ENCODE measurements at regions not wholly inside any gene's neighbourhood (a gene's known extent, or its start where the extent isn't known, plus 50 kb on each side); places are given as distances from the start of the nearest gene placed in this dataset.

DNA sequence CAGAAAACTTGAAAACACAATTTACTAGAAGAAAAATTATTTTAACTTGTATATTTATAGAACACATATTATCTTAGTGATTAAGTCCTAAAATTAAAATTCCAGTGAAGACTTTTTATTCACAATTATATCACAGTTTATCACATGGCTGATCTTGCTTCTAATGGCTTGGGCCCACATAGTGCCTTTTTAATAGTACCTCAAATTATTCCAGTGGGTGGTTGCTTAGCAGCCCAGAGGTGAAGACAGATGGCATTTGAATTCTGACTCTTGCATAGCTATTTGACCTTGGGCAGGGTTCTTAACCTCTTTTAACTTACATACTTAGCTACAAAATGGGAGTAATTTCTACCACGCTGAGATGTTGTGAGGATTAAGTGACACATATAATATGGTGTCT, 214.7 kb upstream of the SGO1 start:
- Histone ChIP-seq H3K9me3 (ENCODE audit: control insufficient read depth, insufficient read depth, low read depth, low read length) (no peaks in the 10 kb centered on the region), H3K27ac (ENCODE audit: low read length) (no peak overlapping the region), H3K27me3 (ENCODE audit: control insufficient read depth, insufficient read depth, low read length) (no peaks in the 10 kb centered on the region), H3K36me3 (ENCODE audit: control insufficient read depth, insufficient read depth, low read length) (no peaks in the 10 kb centered on the region), H3K4me1 (ENCODE audit: control insufficient read depth, insufficient read depth, low read length) (no peaks in the 10 kb centered on the region), H3K4me3 (ENCODE audit: low read depth in 2 of 2, low read length in 2 of 2) (no peak overlapping the region)
- no peak for DNase-seq (ENCODE audit: low read depth, low spot score)
- ChIA-PET CTCF (no interaction called here), POLR2A (no interaction called here)
- no TSS peak for BruUV-seq (replicated peaks)
- no peak for ATAC-seq
- in situ Hi-C loops (cut with HindIII; ENCODE audit: low pct_unique_long_range_greater_than_20kb, low sequenced_read_pairs): no loop called here
- TF ChIP-seq REST (IDR thresholded peaks at IDR 0.05; ENCODE audit: insufficient read depth in 1 of 2, low read depth in 2 of 2, low read length in 1 of 2): no peak
- no peak for TF ChIP-seq SIN3A (IDR thresholded peaks at IDR 0.05; ENCODE audit: borderline replicate concordance, insufficient read depth, low read depth, low read length)
- TF ChIP-seq POLR2AphosphoS5 (IDR thresholded peaks at IDR 0.05; ENCODE audit: low read depth, low read length): no peak
- TF ChIP-seq TCF7L2 (IDR thresholded peaks at IDR 0.05; ENCODE audit: low read depth, low read length): no peak
- no peak for TF ChIP-seq CTCF (IDR thresholded peaks at IDR 0.05)
- intact Hi-C loops (cut with micrococcal nuclease; ENCODE audit: unreplicated experiment): no loop called here

- Histone ChIP-seq H3K4me1 (ENCODE audit: control insufficient read depth, insufficient read depth, low read length) (no peaks in the 10 kb centered on the region), H3K4me3 (ENCODE audit: low read depth in 2 of 2, low read length in 2 of 2) (no peak overlapping the region), H3K27ac (ENCODE audit: low read length) (no peak overlapping the region), H3K9me3 (ENCODE audit: control insufficient read depth, insufficient read depth, low read depth, low read length) (no peaks in the 10 kb centered on the region), H3K36me3 (ENCODE audit: control insufficient read depth, insufficient read depth, low read length) (no peaks in the 10 kb centered on the region), H3K27me3 (ENCODE audit: control insufficient read depth, insufficient read depth, low read length) (no peaks in the 10 kb centered on the region)
- intact Hi-C loops (cut with micrococcal nuclease; ENCODE audit: unreplicated experiment): no loop called here
- ChIA-PET CTCF (no interaction called here), POLR2A (no interaction called here)
- in situ Hi-C loops (cut with HindIII; ENCODE audit: low pct_unique_long_range_greater_than_20kb, low sequenced_read_pairs): no loop called here
- DNase-seq (ENCODE audit: low read depth, low spot score) (no peak), ATAC-seq (no peak)
- TF ChIP-seq REST (IDR thresholded peaks at IDR 0.05; ENCODE audit: insufficient read depth in 1 of 2, low read depth in 2 of 2, low read length in 1 of 2): no peak
- no peak for TF ChIP-seq POLR2AphosphoS5 (IDR thresholded peaks at IDR 0.05; ENCODE audit: low read depth, low read length)
- TF ChIP-seq TCF7L2 (IDR thresholded peaks at IDR 0.05; ENCODE audit: low read depth, low read length): no peak
- no peak for TF ChIP-seq SIN3A (IDR thresholded peaks at IDR 0.05; ENCODE audit: borderline replicate concordance, insufficient read depth, low read depth, low read length)
- no peak for TF ChIP-seq CTCF (IDR thresholded peaks at IDR 0.05)
- no TSS peak for BruUV-seq (replicated peaks)
Measured at GRCh38 chr3:20400281-20400680, 214.3 kb upstream of the SGO1 start.

All from Panc1 (cell line).